CD4-positive, alpha-beta memory T cell (primary cell): ENCODE measurements at regions not wholly inside any gene's neighbourhood (a gene's known extent, or its start where the extent isn't known, plus 50 kb on each side); places are given as distances from the start of the nearest gene placed in this dataset.

ENCODE experiments used
- CTCF ChIA-PET: fragments of 350-600 bp; sonication (Branson Sonifier 250); formaldehyde crosslinking; loops from one replicate; lab custom pipeline; 2021; ENCODE audit warnings: inconsistent platforms; ENCODE audit not compliant: partially characterized antibody; lab: Charles Lee
- POLR2A ChIA-PET: fragments of 350-600 bp; sonication (Branson Sonifier 250); formaldehyde crosslinking; loops from one replicate; lab custom pipeline; 2021; ENCODE audit not compliant: partially characterized antibody; lab: Charles Lee
- DNase-seq, 5 donors: peaks; one replicate each; pipeline versions ENCODE4 v3.0.0 to v3.0.0-alpha.2; 2020 to 2022; ENCODE audit warnings: mixed read lengths in 1 of 5
- H3K27ac ChIP-seq: one replicate; pipeline ENCODE4 v1.7.0; 2013; ENCODE audit warnings: low read depth, low read length
- H3K27me3 ChIP-seq: 2 replicates; pipeline ENCODE4 v1.7.0; 2013; ENCODE audit warnings: mild to moderate bottlenecking, low read length, moderate library complexity; ENCODE audit not compliant: insufficient read depth
- H3K36me3 ChIP-seq: 2 replicates; pipeline ENCODE4 v1.7.0; 2013; ENCODE audit warnings: mild to moderate bottlenecking, low read length, moderate library complexity; ENCODE audit not compliant: insufficient read depth
- H3K4me1 ChIP-seq: 2 replicates; pipeline ENCODE4 v1.7.0; 2013; ENCODE audit warnings: mild to moderate bottlenecking, low read length, moderate library complexity; ENCODE audit not compliant: insufficient read depth
- H3K4me3 ChIP-seq, 2 donors: one replicate each; pipeline ENCODE4 v1.7.0; 2013; ENCODE audit warnings: low read length in 2 of 2, mild to moderate bottlenecking in 1 of 2
- H3K9me3 ChIP-seq, 2 donors: one replicate each; pipeline ENCODE4 v1.7.0; 2013; ENCODE audit warnings: low read length in 2 of 2, control low read depth in 1 of 2; ENCODE audit not compliant: control insufficient read depth in 1 of 2
- H3K27ac Mint-ChIP-seq, 7 donors: one replicate each; pipeline ENCODE4 v1.8.0; 2020 to 2021; ENCODE audit warnings: mixed read lengths in 7 of 7, mild to moderate bottlenecking in 6 of 7, inconsistent platforms in 3 of 7, moderate library complexity in 3 of 7
- H3K27me3 Mint-ChIP-seq, 2 donors: one replicate each; pipeline ENCODE4 v1.8.0; 2020 to 2021; ENCODE audit warnings: mixed read lengths in 2 of 2
- H3K36me3 Mint-ChIP-seq, 2 donors: one replicate each; pipeline ENCODE4 v1.8.0; 2020 to 2021; ENCODE audit warnings: mixed read lengths in 2 of 2, inconsistent platforms in 1 of 2, mild to moderate bottlenecking in 1 of 2
- H3K4me1 Mint-ChIP-seq, 4 donors: one replicate each; pipeline ENCODE4 v1.8.0; 2020 to 2021; ENCODE audit warnings: mixed read lengths in 4 of 4, mild to moderate bottlenecking in 1 of 4
- H3K4me3 Mint-ChIP-seq, 8 donors: one replicate each; pipeline ENCODE4 v1.8.0; 2020 to 2021; ENCODE audit warnings: mixed read lengths in 8 of 8, mild to moderate bottlenecking in 7 of 8, moderate library complexity in 6 of 8, inconsistent platforms in 3 of 8
- H3K9me3 Mint-ChIP-seq, 8 donors: one replicate each; pipeline ENCODE4 v1.8.0; 2020 to 2021; ENCODE audit warnings: mixed read lengths in 8 of 8, mild to moderate bottlenecking in 5 of 8, inconsistent platforms in 3 of 8, moderate library complexity in 1 of 8
- intact Hi-C: fragments of 100-400 bp; cut with micrococcal nuclease; formaldehyde crosslinking; loops from one replicate; pipeline ENCODE4 v1.15.1; 2023

GRCh38 chr17:83186751-83187421, 107.5 kb downstream of the METRNL start:
- CTCF ChIA-PET, result no interaction called here

GRCh38 chr17:83187782-83188311, 108.4 kb downstream of the METRNL start:
- no peak overlapping the region for H3K27ac ChIP-seq
- H3K9me3 ChIP-seq, result no peaks in the 10 kb centered on the region
- Mint-ChIP-seq H3K9me3 (peaks cover 0 to 4% (median 0%) of the 10 kb centered on the region in 8 donors), H3K27me3 (no peaks in the 10 kb centered on the region), H3K4me1 (peaks cover 0 to 5% (median 2%) of the 10 kb centered on the region in 4 donors), H3K27ac (no peak overlapping the region), H3K36me3 (no peaks in the 10 kb centered on the region), H3K4me3 (no peak overlapping the region)
- no peaks in the 10 kb centered on the region for H3K36me3 ChIP-seq
- no peaks in the 10 kb centered on the region for H3K4me1 ChIP-seq
- POLR2A ChIA-PET, result no interaction called here
- no peak overlapping the region for H3K4me3 ChIP-seq
- CTCF ChIA-PET, result no interaction called here
- DNase-seq, result no peak
- intact Hi-C loops, result no loop called here
- H3K27me3 ChIP-seq, result no peaks in the 10 kb centered on the region

More at GRCh38 chr17:83186751-83187421, 107.5 kb downstream of the METRNL start:
- Histone ChIP-seq H3K4me1 (no peaks in the 10 kb centered on the region), H3K4me3 (no peak overlapping the region), H3K27ac (no peak overlapping the region), H3K27me3 (no peaks in the 10 kb centered on the region), H3K9me3 (no peaks in the 10 kb centered on the region), H3K36me3 (no peaks in the 10 kb centered on the region)
- intact Hi-C loops, result no loop called here
- DNase-seq, result no peak
- Mint-ChIP-seq H3K36me3 (no peaks in the 10 kb centered on the region), H3K4me1 (peaks cover 0 to 8% (median 2%) of the 10 kb centered on the region in 4 donors), H3K4me3 (no peak overlapping the region), H3K27me3 (no peaks in the 10 kb centered on the region), H3K27ac (peak overlapping the region in 1 of 7 donors; percentile 26), H3K9me3 (peaks cover 0 to 4% (median 0%) of the 10 kb centered on the region in 8 donors)
- POLR2A ChIA-PET, result no interaction called here

- H3K4me1 Mint-ChIP-seq, result peaks cover 0 to 11% (median 5%) of the 10 kb centered on the region in 4 donors
- no peak for DNase-seq
- POLR2A ChIA-PET, result no interaction called here
Observed at GRCh38 chr17:83189044-83190003, 109.9 kb downstream of the METRNL start.

DNA sequence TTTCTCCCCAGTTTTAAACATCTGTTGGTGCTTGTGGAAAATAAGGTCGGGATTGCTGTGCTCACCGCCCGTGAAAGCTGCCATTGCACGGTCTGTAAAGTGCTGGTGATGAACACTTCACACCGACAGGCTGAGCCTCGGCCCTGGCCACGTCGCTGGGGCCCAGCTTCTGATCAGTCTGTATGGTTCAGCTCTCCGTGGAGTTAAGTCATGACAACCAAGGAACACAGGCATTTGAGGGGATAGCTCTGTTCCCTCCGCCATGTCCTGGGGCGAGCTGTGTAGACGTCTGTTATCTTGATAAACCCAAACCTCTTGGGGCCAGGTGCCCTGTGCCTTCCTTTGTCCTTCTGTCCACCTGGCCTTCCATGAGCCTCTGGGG, 110.6 kb downstream of the METRNL start:
- Mint-ChIP-seq H3K36me3 (no peaks in the 10 kb centered on the region), H3K27ac (no peak overlapping the region), H3K9me3 (peaks cover 0 to 4% (median 0%) of the 10 kb centered on the region in 8 donors), H3K4me3 (no peak overlapping the region), H3K4me1 (peaks cover 0 to 11% (median 5%) of the 10 kb centered on the region in 4 donors), H3K27me3 (no peaks in the 10 kb centered on the region)
- POLR2A ChIA-PET, result no interaction called here
- no peak overlapping the region for H3K27ac ChIP-seq
- no peaks in the 10 kb centered on the region for H3K36me3 ChIP-seq
- H3K27me3 ChIP-seq, result no peaks in the 10 kb centered on the region
- H3K4me1 ChIP-seq, result peaks cover 10% of the 10 kb centered on the region
- intact Hi-C loops, result no loop called here
- CTCF ChIA-PET, result no interaction called here
- H3K9me3 ChIP-seq, result no peaks in the 10 kb centered on the region
- no peak overlapping the region for H3K4me3 ChIP-seq
- DNase-seq, result no peak

More at GRCh38 chr17:83189044-83190003, 109.9 kb downstream of the METRNL start:
- H3K9me3 Mint-ChIP-seq, result peaks cover 0 to 4% (median 0%) of the 10 kb centered on the region in 8 donors
- Histone ChIP-seq H3K36me3 (no peaks in the 10 kb centered on the region), H3K27ac (no peak overlapping the region), H3K9me3 (no peaks in the 10 kb centered on the region), H3K4me1 (peaks cover 10% of the 10 kb centered on the region), H3K4me3 (no peak overlapping the region), H3K27me3 (no peaks in the 10 kb centered on the region)
- peak overlapping the region in 2 of 7 donors; percentile 36 to 72 for H3K27ac Mint-ChIP-seq
- no peaks in the 10 kb centered on the region for H3K27me3 Mint-ChIP-seq
- H3K36me3 Mint-ChIP-seq, result no peaks in the 10 kb centered on the region
- no peak overlapping the region for H3K4me3 Mint-ChIP-seq
- CTCF ChIA-PET, result no interaction called here
- intact Hi-C loops, result no loop called here

DNA sequence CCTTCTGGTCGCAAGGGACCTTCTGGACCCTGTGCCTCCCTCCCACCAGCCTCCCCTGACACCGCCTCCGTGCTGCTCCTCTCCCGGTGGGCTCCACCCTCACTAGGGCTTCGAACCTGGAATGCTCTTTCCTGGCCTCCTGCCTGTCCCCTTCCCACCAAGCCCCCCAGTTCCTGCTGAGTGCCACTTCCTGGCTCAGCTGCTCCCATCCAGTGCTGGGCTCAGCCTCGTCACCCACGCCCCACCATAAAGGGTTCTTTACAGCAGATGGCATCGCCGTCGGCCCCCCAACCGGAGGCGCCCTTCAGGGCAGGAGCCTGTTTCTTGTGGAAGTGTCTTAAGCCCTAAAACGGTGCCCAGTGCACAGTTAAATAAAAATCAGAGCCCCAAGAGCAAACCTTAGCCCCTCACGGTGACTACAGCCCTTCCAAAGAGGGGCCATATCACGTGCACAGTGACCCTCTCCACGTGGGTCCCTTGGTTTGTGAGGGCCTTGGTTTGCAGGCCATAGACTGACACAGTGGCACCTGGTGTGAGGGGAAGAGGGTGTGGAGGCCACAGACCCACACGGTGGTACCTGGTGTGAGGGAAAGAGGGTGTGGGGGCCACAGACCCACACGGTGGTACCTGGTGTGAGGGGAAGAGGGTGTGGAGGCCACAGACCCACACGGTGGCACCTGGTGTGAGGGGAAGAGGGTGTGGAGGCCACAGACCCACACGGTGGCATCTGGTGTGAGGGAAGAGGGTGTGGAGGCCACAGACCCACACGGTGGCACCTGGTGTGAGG, 111.4 kb downstream of the METRNL start:
- ChIA-PET CTCF (no interaction called here), POLR2A (no interaction called here)
- no peak overlapping the region for H3K4me3 Mint-ChIP-seq
- H3K27me3 Mint-ChIP-seq, result no peaks in the 10 kb centered on the region
- no peaks in the 10 kb centered on the region for H3K36me3 ChIP-seq
- H3K27me3 ChIP-seq, result no peaks in the 10 kb centered on the region
- no peak overlapping the region for H3K4me3 ChIP-seq
- peaks cover 10% of the 10 kb centered on the region for H3K4me1 ChIP-seq
- H3K27ac ChIP-seq, result no peak overlapping the region
- no peak for DNase-seq
- intact Hi-C loops, result no loop called here
- H3K4me1 Mint-ChIP-seq, result peaks cover 0 to 11% (median 5%) of the 10 kb centered on the region in 4 donors
- no peaks in the 10 kb centered on the region for H3K9me3 ChIP-seq
- H3K9me3 Mint-ChIP-seq, result peaks cover 0 to 4% (median 0%) of the 10 kb centered on the region in 8 donors
- no peak overlapping the region for H3K27ac Mint-ChIP-seq
- H3K36me3 Mint-ChIP-seq, result no peaks in the 10 kb centered on the region

DNA sequence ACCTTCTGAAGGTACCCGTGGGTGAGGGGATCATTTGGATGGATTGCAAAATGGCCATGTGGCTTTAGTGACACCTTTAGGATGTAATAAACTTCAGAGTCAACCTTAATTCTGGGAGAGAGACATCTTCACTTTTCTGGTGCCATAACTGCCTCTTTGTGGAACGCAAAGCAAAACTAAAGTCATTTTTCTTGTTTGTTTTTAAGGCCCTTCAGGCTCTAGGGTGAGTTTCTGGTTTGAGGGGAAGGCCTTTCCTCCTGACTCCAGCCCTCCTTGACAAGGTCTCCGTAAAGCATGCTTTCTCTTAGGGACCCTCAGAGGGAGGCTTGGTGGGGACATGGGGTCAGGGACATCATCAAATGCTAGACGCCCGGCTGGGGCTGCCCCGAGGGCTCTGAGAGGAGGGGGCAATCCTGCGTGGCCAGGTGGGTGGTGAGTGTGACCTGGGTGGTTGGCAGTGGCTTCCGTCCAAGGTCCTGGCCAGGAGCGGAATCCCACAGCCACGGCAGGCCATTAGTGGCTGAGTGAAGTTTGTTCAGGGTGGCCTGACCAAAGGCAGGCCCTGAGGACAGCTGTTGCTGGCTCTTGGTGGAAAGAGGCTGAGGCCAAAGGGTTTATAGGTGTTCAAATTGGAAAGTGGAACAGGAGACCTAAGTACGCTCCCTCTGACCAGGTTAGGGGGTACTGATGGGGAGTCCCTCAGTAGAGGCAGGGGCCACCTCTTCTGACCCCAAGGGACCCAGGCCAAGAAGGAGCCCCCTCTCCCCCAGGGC, 112.2 kb downstream of the METRNL start:
- Histone ChIP-seq H3K4me1 (peaks cover 10% of the 10 kb centered on the region), H3K27ac (no peak overlapping the region), H3K27me3 (no peaks in the 10 kb centered on the region), H3K36me3 (no peaks in the 10 kb centered on the region), H3K4me3 (no peak overlapping the region), H3K9me3 (no peaks in the 10 kb centered on the region)
- Mint-ChIP-seq H3K9me3 (peaks cover 0 to 4% (median 0%) of the 10 kb centered on the region in 8 donors), H3K36me3 (no peaks in the 10 kb centered on the region), H3K4me3 (no peak overlapping the region), H3K27me3 (no peaks in the 10 kb centered on the region), H3K27ac (no peak overlapping the region), H3K4me1 (peaks cover 0 to 11% (median 5%) of the 10 kb centered on the region in 4 donors)
- ChIA-PET CTCF (no interaction called here), POLR2A (no interaction called here)
- intact Hi-C loops, result no loop called here
- DNase-seq, result no peak
